GM12875 (cell line): ENCODE measurements at regions not wholly inside any gene's neighbourhood (a gene's known extent, or its start where the extent isn't known, plus 50 kb on each side); places are given as distances from the start of the nearest gene placed in this dataset.
A peak's percentile ranks its signal among the peaks of the same experiment; 100 is the strongest.

Source experiments
- H3K4me3 ChIP-seq: one replicate; pipeline ENCODE4 v1.5.1; 2011; ENCODE audit warnings: low read depth, low read length, control low read depth
- CTCF ChIP-seq: IDR thresholded peaks from 2 replicates; pipeline ENCODE4 v1.5.1; 2011; ENCODE audit warnings: low read depth, mild to moderate bottlenecking, control low read depth, inconsistent platforms, low read length, moderate library complexity, borderline replicate concordance; ENCODE audit not compliant: insufficient read depth

- H3K4me3 ChIP-seq: no peak overlapping the region
- peak; percentile 47; the same call in 1 of the 2 replicates for TF ChIP-seq CTCF
Measured at GRCh38 chr3:117898722-117899522, 1135.7 kb downstream of the IGSF11 start.

GRCh38 chr3:117903226-117903625, 1131.4 kb downstream of the IGSF11 start:
- H3K4me3 ChIP-seq: no peak overlapping the region
- TF ChIP-seq CTCF: no peak

DNA sequence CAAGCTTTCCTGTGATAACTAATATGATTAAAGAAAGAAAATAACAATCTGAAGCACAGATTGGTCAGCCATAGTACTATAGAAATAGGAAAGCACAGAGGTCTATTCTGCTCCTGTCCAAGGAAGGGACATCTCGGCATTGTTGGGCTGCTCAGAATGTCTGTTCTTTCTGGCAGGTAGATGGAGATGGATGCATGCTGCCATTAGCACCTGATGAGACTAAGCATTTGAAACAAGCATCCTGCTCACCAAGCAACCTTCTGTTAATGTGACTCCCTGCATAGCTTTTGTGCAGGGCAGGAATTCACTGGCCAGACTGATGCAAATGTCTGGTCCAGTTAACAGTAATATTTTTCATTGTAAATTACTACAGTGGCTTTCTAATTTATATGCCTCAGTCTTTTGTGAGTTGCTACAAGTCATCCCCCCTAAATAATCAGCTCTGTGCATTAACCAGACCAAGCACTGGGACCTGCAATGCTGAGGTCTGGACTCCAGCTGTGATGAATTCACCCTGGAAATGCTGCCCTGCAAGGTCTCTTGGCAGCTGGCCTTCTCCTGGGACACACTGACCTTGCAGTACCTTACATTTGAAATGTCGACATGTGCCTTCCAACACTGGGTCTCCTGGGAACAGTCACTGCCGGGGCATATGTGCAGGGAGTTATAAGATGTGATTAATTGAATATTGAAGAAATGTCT, 1123.7 kb downstream of the IGSF11 start:
- TF ChIP-seq CTCF: no peak
- no peak overlapping the region for H3K4me3 ChIP-seq

- no peak overlapping the region for H3K4me3 ChIP-seq
- no peak for TF ChIP-seq CTCF
Measured at GRCh38 chr3:117912352-117912751, 1122.3 kb downstream of the IGSF11 start.

DNA sequence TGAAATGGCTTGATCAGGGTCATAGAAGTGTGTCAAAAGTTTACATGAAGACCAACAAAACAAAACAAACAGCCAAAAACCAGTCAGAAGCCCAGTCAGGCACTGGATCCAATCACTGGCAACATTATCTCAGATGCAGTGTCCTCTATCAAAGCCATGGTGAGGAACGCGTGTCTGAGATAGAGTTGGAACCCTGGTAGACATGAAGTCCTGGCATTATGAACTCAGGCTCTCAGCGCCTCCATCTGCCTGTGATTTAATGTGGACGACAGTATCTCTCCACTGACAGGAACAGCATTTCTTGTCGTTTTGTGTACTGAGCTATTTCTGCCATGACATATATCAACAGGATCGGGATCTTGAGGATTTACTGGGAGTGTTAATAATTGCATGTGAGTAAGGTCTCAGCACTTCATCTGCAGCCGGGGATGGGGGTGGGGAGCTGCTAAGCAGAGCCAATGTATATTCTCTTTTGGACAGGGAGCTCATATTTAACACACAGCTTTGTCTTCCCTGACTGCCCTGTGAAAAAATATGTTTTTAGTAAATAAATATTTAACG, 1120.0 kb downstream of the IGSF11 start:
- no peak overlapping the region for H3K4me3 ChIP-seq
- no peak for TF ChIP-seq CTCF

GRCh38 chr3:117916839-117917238, 1117.8 kb downstream of the IGSF11 start:
- no peak for TF ChIP-seq CTCF
- no peak overlapping the region for H3K4me3 ChIP-seq
